GM12878 (cell line): ENCODE measurements at regions not wholly inside any gene's neighbourhood (a gene's known extent, or its start where the extent isn't known, plus 50 kb on each side); places are given as distances from the start of the nearest gene placed in this dataset.

Experiments
- ATAC-seq: fragments of 200-7000 bp; cut with Tn5 transposase; 3 replicates; pipeline ENCODE4 v1.9.1; 2020; ENCODE audit warnings: mild to moderate bottlenecking, moderate library complexity
- BruUV-seq: library from RNA; stranded (reverse); fragments of 400-500 nt; replicated peaks from 2 replicates; lab custom pipeline; 2021; lab: Mats Ljungman, UMichigan
- CTCF ChIA-PET: fragments of 300-600 bp; sonication (Branson Sonifier 250); formaldehyde crosslinking; extraction: SDS; loops from one replicate; lab custom pipeline; 2021; ENCODE audit warnings: inconsistent platforms; lab: Yijun Ruan, JAX
- POLR2A ChIA-PET: fragments of 350-600 bp; formaldehyde crosslinking; extraction: SDS; loops from one replicate; lab custom pipeline; 2021; ENCODE audit warnings: inconsistent platforms; lab: Charles Lee
- RAD21 ChIA-PET: fragments of 300-600 bp; sonication (Branson Sonifier 250); formaldehyde crosslinking; loops from one replicate; lab custom pipeline; 2023; ENCODE audit warnings: antibody characterized with exemption; ENCODE audit not compliant: unreplicated experiment; lab: Charles Lee
- SMC1A ChIA-PET: fragments of 300-600 bp; sonication (Branson Sonifier 250); formaldehyde crosslinking; loops from one replicate; lab custom pipeline; 2023; ENCODE audit not compliant: unreplicated experiment, uncharacterized antibody; lab: Charles Lee
- DNase-seq: peaks from one replicate; pipeline ENCODE4 v3.0.0-alpha.2; 2011; ENCODE audit warnings: low read depth, low spot score
- FAIRE-seq: peaks from 3 replicates; lab custom pipeline; 2011; peaks lifted over from hg19 to GRCh38; lab: Jason Lieb, UNC
- H2AFZ ChIP-seq: 2 replicates; pipeline ENCODE4 v1.6.0; 2011; ENCODE audit warnings: low read depth, low read length, control low read depth; ENCODE audit not compliant: control insufficient read depth
- H3K27ac ChIP-seq: 2 replicates; pipeline ENCODE4 v1.5.1; 2011; ENCODE audit warnings: control low read depth; ENCODE audit not compliant: control insufficient read depth, insufficient read depth
- H3K27me3 ChIP-seq, 2 experiments: replicated peaks in 1 of 2; 2 replicates each; pipeline versions ENCODE4 v1.6.0 to v1.6.1; 2011; ENCODE audit warnings: low read length in 1 of 2; ENCODE audit not compliant: control insufficient read depth in 2 of 2, insufficient read depth in 2 of 2
- H3K36me3 ChIP-seq, 2 experiments: 2 replicates each; pipeline ENCODE4 v1.5.1; 2011; ENCODE audit warnings: low read length in 1 of 2; ENCODE audit not compliant: control insufficient read depth in 2 of 2, insufficient read depth in 2 of 2
- H3K4me1 ChIP-seq: 2 replicates; pipeline ENCODE4 v1.6.1; 2011; ENCODE audit warnings: mild to moderate bottlenecking, low read length, moderate library complexity, mixed read lengths; ENCODE audit not compliant: control insufficient read depth, insufficient read depth
- H3K4me2 ChIP-seq: 2 replicates; pipeline ENCODE4 v1.6.0; 2011; ENCODE audit warnings: control low read depth; ENCODE audit not compliant: control insufficient read depth, insufficient read depth
- H3K4me3 ChIP-seq: fragments of 200-600 bp; sonication (generic); 2 replicates; pipeline ENCODE4 v1.5.1; 2016
- H3K79me2 ChIP-seq: 2 replicates; pipeline ENCODE4 v1.6.0; 2011; ENCODE audit warnings: low read length; ENCODE audit not compliant: control insufficient read depth, insufficient read depth
- H3K9ac ChIP-seq: 2 replicates; pipeline ENCODE4 v1.8.0; 2011; ENCODE audit warnings: low read length, control low read depth, mixed read lengths; ENCODE audit not compliant: control insufficient read depth, insufficient read depth
- H3K9me3 ChIP-seq: replicated peaks from 3 replicates; pipeline ENCODE4 v1.5.1; 2011; ENCODE audit warnings: mild to moderate bottlenecking, low read length; ENCODE audit not compliant: control insufficient read depth, insufficient read depth
- H4K20me1 ChIP-seq: 2 replicates; pipeline ENCODE4 v1.6.0; 2011; ENCODE audit not compliant: control insufficient read depth, insufficient read depth
- BACH1 ChIP-seq: fragments of 450-650 bp; IDR thresholded peaks from 2 replicates; pipeline ENCODE4 v1.6.1; 2017; ENCODE audit warnings: mild to moderate bottlenecking, borderline replicate concordance
- GABPA ChIP-seq: IDR thresholded peaks from 2 replicates; pipeline ENCODE4 v1.6.1; 2014; ENCODE audit warnings: antibody characterized with exemption, low read depth, mild to moderate bottlenecking, inconsistent platforms
- NFXL1 ChIP-seq: fragments of 450-650 bp; IDR thresholded peaks from 2 replicates; pipeline ENCODE4 v1.6.1; 2017; ENCODE audit warnings: antibody characterized with exemption, mild to moderate bottlenecking, borderline replicate concordance
- WRNIP1 ChIP-seq: IDR thresholded peaks from 2 replicates; pipeline ENCODE4 v1.6.1; 2011; ENCODE audit warnings: low read depth, low read length, improper control_type of control experiment, borderline replicate concordance
- ZNF217 ChIP-seq: fragments of 450-650 bp; IDR thresholded peaks from 2 replicates; pipeline ENCODE4 v1.6.1; 2017; ENCODE audit warnings: antibody characterized with exemption, mild to moderate bottlenecking
- WGBS: methylation state at CpG from one replicate; pipeline ENCODE4 v1.1.6; 2016; ENCODE audit warnings: low lambda C conversion rate; ENCODE audit not compliant: insufficient replicate concordance, insufficient coverage; ENCODE audit errors: missing lambda C conversion rate; 5-methylcytosine and 5-hydroxymethylcytosine counted together
- in situ Hi-C: fragments of 300-500 bp; cut with MboI; formaldehyde crosslinking; loops from 9 replicates; pipeline ENCODE4 v1.14.3; 2018; ENCODE audit warnings: mixed read lengths
- intact Hi-C: fragments of 100-400 bp; cut with micrococcal nuclease; formaldehyde crosslinking; loops from one replicate; pipeline ENCODE4 v1.14.2; 2022; ENCODE audit not compliant: unreplicated experiment
- TF ChIP-seq, protein P1 (sequence below): IDR thresholded peaks from 2 replicates; pipeline ENCODE4 v1.6.1; 2012; ENCODE audit warnings: low read depth, low read length, improper control_type of control experiment
- TF ChIP-seq, protein P2 (sequence below): fragments of 450-650 bp; IDR thresholded peaks from 2 replicates; pipeline ENCODE4 v1.6.1; 2014; ENCODE audit warnings: mild to moderate bottlenecking
- TF ChIP-seq, protein P3 (sequence below): IDR thresholded peaks from 2 replicates; pipeline ENCODE4 v1.6.1; 2012; ENCODE audit warnings: low read depth, low read length, improper control_type of control experiment
- TF ChIP-seq, protein P4 (sequence below): fragments of 450-650 bp; formaldehyde crosslinking; IDR thresholded peaks from 2 replicates; pipeline ENCODE4 v1.4.0; 2020; ENCODE audit warnings: mild to moderate bottlenecking, moderate library complexity

DNA sequence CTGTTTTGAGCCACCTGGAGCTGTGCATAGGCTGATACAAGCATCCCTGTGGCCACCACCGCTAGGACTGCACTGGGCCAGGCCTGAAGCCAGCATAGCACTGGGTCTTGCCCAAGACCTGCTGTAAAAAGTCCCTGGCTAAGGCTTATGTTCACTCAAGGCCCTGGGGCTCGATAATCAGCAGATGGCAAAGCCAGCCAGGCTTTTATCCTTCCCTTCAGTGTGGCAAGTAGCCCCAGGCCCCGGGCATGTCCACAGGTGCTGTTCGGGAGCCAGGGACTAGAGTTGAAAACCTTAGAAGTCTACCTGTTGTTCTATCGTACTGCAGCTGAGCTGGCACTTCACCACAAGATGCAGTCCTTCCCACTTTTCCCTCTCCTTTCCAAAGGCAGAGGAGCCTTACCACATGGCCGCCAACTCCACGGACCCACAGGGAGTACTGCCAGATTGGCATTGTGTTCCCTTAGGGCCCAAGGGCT is 226.4 kb upstream of the ZNF217 start:
- intact Hi-C loops (no loop called here), in situ Hi-C loops (no loop called here)
- SMC1A ChIA-PET, result interaction anchor here (0.7 kb wide), 1 partner anchor 96 kb away, joined by 3 read pairs; no protein-coding TSS in a partner anchor

DNA sequence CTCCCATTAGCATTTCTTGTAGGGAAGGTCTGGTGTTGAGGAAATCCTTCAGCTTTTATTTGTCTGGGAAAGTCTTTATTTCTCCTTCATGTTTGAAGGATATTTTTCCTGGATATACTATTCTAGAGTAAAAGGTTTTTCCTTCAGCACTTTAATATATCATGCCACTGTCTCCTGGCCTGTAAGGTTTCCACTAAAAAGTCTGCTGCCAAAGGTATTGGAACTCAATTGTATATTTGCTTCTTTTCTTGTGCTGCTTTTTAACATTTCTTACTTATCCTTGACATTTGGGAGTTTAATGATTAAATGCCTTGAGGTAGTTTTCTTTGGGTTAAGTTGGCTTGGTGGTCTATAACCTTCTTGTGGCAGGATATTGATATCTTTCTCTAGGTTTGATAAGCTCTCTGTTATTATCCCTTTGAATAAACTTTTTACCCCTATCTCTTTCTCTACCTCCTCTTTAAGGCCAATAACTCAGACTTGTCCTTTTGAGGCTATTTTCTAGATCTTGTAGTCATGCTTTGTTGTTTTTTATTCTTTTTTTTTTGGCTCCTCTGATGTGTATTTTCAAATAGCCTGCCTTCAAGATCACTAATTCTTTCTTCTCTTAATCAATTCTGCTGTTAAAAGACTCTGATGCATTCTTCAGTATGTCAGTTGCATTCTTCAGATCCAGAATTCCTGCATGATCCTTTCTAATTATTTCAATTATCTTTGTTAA is 225.0 kb upstream of the ZNF217 start:
- in situ Hi-C loops (no loop called here), intact Hi-C loops (no loop called here)
- H4K20me1 ChIP-seq, result no peaks in the 10 kb centered on the region
- no peak overlapping the region for H3K9ac ChIP-seq
- no peak for DNase-seq
- no peak for ATAC-seq
- H3K4me1 ChIP-seq, result peaks cover 18% of the 10 kb centered on the region
- H3K4me3 ChIP-seq, result no peak overlapping the region
- H3K36me3 ChIP-seq, result no peaks in the 10 kb centered on the region
- no peak overlapping the region for H2AFZ ChIP-seq
- H3K79me2 ChIP-seq, result no peaks in the 10 kb centered on the region
- ChIA-PET POLR2A (interaction anchor here (1.0 kb wide), 1 partner anchor 8 kb away, joined by 3 read pairs; no protein-coding TSS in a partner anchor), SMC1A (interaction anchor here (0.7 to 1.9 kb wide), 2 partner anchors 9 to 48 kb away, joined by 3 to 8 read pairs; no protein-coding TSS in a partner anchor), RAD21 (no interaction called here), CTCF (interaction anchor here (0.8 kb wide), 1 partner anchor 10 kb away, joined by 4 read pairs; no protein-coding TSS in a partner anchor)
- H3K27ac ChIP-seq, result no peak overlapping the region
- no peak overlapping the region for H3K4me2 ChIP-seq
- H3K27me3 ChIP-seq, result no peaks in the 10 kb centered on the region
- no peak for FAIRE-seq
- no TSS peak for BruUV-seq
- no peaks in the 10 kb centered on the region; the same call in 1 of the 3 replicates for H3K9me3 ChIP-seq
- TF ChIP-seq ZNF217 (no peak), NFXL1 (peak; percentile 77; the same call in 1 of the 2 replicates), GABPA (no peak), WRNIP1 (no peak)
- TF ChIP-seq, protein P1, sequence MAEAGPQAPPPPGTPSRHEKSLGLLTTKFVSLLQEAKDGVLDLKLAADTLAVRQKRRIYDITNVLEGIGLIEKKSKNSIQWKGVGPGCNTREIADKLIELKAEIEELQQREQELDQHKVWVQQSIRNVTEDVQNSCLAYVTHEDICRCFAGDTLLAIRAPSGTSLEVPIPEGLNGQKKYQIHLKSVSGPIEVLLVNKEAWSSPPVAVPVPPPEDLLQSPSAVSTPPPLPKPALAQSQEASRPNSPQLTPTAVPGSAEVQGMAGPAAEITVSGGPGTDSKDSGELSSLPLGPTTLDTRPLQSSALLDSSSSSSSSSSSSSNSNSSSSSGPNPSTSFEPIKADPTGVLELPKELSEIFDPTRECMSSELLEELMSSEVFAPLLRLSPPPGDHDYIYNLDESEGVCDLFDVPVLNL, result no peak
- TF ChIP-seq, protein P2, sequence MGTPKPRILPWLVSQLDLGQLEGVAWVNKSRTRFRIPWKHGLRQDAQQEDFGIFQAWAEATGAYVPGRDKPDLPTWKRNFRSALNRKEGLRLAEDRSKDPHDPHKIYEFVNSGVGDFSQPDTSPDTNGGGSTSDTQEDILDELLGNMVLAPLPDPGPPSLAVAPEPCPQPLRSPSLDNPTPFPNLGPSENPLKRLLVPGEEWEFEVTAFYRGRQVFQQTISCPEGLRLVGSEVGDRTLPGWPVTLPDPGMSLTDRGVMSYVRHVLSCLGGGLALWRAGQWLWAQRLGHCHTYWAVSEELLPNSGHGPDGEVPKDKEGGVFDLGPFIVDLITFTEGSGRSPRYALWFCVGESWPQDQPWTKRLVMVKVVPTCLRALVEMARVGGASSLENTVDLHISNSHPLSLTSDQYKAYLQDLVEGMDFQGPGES, result no peak
- TF ChIP-seq, protein P3, sequence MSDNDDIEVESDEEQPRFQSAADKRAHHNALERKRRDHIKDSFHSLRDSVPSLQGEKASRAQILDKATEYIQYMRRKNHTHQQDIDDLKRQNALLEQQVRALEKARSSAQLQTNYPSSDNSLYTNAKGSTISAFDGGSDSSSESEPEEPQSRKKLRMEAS, result no peak
- TF ChIP-seq, protein P4, sequence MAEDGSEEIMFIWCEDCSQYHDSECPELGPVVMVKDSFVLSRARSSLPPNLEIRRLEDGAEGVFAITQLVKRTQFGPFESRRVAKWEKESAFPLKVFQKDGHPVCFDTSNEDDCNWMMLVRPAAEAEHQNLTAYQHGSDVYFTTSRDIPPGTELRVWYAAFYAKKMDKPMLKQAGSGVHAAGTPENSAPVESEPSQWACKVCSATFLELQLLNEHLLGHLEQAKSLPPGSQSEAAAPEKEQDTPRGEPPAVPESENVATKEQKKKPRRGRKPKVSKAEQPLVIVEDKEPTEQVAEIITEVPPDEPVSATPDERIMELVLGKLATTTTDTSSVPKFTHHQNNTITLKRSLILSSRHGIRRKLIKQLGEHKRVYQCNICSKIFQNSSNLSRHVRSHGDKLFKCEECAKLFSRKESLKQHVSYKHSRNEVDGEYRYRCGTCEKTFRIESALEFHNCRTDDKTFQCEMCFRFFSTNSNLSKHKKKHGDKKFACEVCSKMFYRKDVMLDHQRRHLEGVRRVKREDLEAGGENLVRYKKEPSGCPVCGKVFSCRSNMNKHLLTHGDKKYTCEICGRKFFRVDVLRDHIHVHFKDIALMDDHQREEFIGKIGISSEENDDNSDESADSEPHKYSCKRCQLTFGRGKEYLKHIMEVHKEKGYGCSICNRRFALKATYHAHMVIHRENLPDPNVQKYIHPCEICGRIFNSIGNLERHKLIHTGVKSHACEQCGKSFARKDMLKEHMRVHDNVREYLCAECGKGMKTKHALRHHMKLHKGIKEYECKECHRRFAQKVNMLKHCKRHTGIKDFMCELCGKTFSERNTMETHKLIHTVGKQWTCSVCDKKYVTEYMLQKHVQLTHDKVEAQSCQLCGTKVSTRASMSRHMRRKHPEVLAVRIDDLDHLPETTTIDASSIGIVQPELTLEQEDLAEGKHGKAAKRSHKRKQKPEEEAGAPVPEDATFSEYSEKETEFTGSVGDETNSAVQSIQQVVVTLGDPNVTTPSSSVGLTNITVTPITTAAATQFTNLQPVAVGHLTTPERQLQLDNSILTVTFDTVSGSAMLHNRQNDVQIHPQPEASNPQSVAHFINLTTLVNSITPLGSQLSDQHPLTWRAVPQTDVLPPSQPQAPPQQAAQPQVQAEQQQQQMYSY (CRISPR knock-in tag), result no peak

More for the DNA sequence above, 226.4 kb upstream of the ZNF217 start:
- Histone ChIP-seq H3K36me3 (no peaks in the 10 kb centered on the region), H3K4me3 (no peak overlapping the region), H3K4me2 (no peak overlapping the region), H3K79me2 (no peaks in the 10 kb centered on the region), H3K27me3 (no peaks in the 10 kb centered on the region), H3K9me3 (no peaks in the 10 kb centered on the region; the same call in 1 of the 3 replicates), H2AFZ (no peak overlapping the region), H3K4me1 (peaks cover 7% of the 10 kb centered on the region), H3K9ac (no peak overlapping the region)
- BruUV-seq, result no TSS peak
- no peak for ATAC-seq
- ChIA-PET CTCF (no interaction called here), POLR2A (interaction anchor here (0.6 kb wide), 1 partner anchor 105 kb away, joined by 3 read pairs; no protein-coding TSS in a partner anchor)
- no peak for FAIRE-seq
- TF ChIP-seq BACH1 (no peak), NFXL1 (peak; percentile 41; the same call in 1 of the 2 replicates)
- TF ChIP-seq, all 136 proteins: peak for 1
- 92% methylated on average over 7 of the region's 7 CpGs for WGBS
- Histone ChIP-seq H3K27ac (no peak overlapping the region), H4K20me1 (no peaks in the 10 kb centered on the region)
- RAD21 ChIA-PET, result no interaction called here
- DNase-seq, result no peak
